ENCODE measurements at regions not wholly inside any gene's neighbourhood (a gene's known extent, or its start where the extent isn't known, plus 50 kb on each side); places are given as distances from the start of the nearest gene placed in this dataset.

DNA sequence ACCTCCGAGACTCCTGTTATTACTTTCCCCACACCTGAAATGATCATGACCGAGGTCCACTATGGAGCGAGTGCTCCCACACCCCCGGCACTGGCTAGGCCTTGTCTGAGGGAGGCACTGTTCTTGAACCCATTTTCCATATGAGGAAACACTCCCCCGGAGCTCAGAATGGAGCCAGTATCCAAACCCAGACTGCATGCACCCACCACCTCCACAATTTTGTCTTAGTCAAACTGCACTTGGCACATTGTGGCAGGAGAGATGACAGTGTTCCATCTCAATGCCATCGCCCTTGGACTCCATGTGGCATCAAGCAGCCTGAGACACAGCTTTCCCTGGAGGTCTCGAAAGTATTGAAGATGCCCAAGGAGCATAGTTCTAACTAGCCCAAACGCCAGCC is 154.1 kb downstream of the NUP210 start:
- no peak for DNase-seq (ENCODE audit: low read depth in 2 of 2)

DNA sequence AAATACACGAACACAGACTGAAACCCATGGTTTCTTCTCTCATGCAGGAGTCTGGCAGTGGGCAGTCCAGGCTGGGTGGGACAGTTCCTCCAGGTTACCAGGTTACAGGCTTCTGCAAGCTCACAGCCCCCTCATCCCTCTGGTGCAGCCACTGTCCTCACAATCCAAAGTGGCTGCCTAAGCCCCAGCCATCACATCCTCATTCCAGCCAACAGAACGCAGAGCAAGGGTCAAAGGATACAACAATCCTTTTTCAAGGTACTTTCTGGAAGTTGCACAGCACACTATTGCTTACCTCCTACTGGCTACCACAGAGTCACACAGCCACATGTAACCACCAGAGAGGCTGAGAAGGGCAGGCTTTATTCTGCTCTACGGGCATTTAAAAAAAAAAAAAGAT is 154.6 kb downstream of the NUP210 start:
- DNase-seq (ENCODE audit: low read depth in 2 of 2) = no peak

DNA sequence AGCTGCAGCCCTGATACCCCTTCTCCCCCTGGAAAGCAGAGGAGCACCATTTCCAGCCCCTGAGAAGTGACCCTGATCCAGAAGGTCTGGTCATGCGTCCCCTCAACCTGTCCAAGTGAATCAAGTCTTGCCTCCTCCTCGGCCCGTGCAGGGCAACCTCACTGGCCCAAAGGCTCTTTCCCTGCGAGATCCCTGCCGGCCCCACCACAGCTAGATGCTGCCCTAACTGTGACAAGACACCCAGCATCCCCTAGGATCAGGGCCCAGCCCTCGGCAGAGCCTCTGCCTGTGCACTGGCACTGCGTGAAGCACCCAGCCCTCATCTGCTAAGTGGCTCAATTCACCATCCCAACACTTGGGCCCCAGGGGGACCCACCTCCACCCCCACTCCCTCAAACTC is 155.1 kb downstream of the NUP210 start:
- DNase-seq (ENCODE audit: low read depth in 2 of 2) = no peak

DNA sequence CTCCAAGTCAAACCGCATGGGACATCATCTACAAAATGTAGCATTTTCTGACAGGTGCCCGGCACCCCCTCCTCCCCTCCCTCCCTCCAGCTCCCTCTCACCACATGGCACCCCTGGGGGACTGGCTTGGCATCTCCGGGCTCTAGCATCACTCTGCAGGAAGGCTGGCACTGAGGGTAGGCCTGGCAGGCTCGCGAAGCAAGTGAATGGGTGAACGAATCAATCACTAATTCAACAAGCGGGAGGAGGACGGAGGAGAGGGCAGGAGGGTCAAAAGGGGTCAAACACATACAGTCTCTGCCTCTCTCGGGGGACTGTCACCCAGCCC is 155.7 kb downstream of the NUP210 start:
- no peak for DNase-seq (ENCODE audit: low read depth in 2 of 2)

DNA sequence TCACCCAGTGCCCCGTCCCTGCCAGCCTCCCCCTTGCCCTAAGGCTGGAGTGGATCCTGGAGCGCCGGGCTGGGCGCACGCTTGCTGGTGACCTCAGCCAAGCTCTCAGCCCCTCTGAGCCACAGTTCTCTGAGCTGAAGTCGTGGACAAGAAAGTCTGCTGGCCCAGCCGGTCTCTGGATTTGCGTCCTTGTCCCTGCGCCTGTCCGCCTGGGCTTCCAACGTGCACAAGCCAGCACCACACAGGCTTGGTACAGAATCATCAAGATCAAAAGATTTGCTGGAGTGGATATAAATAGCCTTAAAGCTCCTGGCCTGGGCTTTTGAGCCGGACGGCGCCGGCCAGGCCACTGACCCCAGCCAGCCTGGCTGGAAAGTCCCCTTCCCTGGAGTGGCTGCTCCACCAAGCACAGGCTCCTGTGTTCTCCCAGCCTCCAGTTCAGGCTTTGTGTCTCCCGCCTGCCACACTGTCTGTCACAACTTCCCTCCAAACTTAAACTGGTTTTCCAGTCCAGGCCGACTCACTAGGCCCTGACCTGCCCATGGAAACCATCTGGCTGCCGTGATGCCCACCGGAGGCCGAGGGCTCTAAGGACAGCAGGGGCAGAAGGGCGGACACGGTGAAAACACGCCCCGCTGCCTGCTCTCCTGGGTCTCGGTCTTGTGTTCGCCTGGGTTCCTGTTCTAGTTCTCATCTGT is 156.2 kb downstream of the NUP210 start:
- no peak for DNase-seq (ENCODE audit: low read depth in 2 of 2)

DNA sequence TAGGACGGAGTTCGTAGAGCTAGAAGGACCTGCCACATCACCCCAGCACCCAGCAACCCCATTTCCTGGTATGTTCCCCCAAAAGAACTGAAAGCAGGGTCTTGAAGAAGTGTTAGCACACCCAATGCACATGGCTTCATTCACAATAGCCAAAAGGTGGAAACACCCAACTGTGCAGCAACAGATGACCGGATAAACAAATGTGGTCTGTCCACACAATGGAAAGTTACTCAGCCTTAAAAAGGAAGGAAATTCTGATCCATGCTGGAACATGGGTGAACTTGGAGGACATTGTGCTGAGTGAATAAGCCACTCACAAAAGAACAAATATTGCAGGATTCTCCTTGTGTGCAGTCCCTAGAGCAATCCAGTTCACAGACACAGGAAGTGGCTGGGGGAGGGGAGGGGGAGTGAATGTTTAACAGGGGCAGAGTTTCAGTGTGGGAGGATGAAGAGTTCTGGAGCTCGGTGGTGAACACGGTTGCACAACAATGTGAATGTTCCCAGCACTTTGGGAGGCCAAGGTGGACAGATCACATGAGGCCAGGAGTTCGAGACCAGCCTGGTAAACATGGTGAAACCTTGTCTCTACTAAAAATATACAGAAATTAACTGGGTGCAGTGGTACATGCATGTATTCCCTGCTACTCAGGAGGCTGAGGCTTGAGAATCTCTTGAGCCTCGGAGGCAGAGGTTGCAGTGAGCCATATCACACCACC is 157.5 kb downstream of the NUP210 start:
- DNase-seq (ENCODE audit: low read depth in 2 of 2) = no peak

DNA sequence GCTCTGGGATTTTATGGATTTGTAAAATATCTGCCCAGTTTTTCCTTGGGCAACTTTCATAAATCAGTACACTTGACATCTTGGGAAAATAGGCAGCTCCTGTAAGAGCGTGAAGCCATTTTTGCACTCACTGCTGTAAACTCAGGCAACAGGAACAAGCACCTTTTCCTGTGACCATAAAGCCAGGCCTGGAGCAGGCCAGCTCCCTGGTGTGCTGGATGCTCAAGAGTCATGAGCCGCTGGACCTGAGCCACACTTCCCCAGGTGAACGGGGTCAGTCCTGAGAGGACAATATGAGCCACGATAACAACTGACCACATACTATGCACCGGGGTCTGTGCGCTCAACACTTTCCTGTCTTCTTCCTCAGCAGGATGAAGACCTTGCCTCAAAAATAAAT is 158.2 kb downstream of the NUP210 start:
- no peak for DNase-seq (ENCODE audit: low read depth in 2 of 2)

DNA sequence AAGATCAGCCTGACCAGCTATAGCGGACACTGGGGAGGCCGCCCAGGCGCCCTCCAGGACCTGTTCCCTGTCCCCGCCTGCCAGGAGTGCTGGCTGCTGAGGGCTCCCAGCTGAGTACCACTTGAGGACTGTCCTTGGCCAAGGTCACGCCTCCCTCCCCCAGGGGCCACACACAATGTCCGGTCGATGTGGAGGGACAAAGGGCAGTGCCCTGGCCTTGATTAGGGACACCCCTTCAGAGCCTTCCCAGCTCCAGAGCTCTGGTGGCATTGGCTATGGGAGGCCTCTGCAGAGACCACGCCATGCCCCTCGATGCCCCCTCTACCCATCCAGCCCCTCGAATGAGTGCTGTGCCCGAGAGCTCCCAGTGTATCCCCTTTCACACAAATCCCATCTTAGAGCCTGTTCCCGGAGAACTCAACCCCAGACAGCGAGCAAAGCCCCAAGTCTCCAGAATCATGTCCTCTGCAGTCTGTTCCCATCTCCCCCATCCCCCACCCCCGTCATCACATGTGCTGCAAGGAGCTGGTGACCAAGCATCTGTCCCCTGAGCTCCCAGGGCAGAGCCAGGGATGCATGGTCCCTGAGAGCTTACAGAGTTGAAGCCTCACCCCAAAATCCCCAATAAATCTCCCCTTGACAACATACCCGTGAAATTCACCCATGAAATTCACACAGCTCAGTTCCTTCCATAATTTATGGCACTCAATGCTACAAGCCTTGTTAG is 158.9 kb downstream of the NUP210 start:
- DNase-seq (ENCODE audit: low read depth in 2 of 2) = no peak

DNA sequence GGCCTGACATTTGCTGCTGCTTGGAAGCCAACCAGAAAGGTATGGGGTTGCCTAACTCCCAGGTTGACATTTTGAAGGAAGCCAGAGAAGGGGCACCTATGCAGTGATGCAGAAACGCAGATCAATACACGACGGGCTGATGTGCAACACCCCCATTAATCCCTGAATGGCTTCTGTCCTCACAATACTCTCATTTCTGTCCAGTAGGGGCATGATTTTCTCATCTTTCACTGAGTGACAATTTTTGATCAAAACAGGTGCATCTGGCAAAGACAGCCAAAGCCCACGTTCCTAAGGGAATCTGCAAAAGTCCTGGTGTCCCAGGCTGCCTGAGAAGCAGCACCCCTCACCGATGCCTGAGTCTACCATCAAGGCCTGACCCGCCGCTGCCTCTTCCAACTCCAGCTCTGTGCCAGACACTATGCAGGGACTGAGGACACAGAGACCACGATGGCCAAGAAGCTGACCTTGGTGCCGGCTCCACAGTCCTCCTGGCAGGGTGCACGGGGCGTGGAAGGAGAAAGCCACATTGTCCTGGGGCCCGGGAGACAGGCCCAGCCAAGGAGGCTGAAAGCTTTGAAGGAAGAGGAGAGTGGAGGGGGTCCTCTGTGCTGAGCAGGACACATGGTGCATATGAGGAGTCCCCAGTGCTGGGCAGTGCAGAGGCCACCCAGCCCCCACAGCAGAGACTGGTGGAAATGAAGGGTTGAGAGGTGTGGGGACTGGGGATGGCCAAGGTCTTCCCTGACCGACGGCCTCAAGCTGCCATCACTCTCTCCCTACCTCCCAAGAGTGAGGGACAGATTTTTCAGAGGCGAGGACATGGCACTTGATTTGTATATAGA is 159.6 kb downstream of the NUP210 start:
- no peak for DNase-seq (ENCODE audit: low read depth in 2 of 2)

DNA sequence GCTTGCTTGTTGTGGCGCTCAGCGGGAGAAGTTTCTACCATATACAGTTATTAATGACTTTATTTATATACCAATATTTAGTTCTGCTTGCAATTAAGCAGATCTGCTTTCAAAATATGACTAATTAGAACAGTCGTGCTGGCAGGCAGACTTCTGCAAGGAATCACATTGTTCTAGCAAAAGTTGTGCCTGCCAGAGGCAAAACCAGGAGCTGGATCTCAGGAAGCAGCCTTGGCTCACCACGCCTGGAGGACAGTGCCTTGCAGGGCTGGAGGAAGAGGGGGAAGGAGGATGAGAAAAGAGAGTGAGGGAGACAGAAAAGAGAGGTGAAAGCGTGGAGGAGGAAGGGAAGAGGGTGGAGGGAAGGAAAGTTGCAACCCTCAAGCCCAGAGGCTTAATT is 160.3 kb downstream of the NUP210 start:
- DNase-seq (ENCODE audit: low read depth in 2 of 2) = no peak

DNA sequence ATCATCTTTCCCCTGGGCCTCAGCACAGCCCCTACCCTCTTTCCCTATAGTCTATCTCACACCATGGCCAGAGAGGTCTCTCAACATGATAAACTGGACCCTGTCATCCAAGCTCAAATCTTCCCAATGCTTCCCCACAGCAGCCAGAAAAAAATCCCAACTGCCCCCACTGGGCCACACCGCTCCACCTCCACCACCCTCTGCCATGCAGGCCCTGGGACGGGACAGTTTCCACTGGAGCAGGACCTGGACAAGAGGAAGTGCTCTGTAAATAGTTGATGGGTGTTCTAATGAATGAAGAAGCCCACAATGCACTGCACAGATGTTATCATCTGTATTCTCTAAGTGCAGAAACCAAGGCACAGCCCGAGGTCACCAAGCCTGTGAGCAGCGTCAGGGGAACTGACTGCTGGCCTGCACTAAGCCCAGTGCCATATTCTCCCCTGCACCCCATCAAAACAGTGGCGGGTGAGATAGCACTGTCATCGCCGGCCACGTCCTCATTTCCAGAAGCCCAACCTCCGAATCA is 161.1 kb downstream of the NUP210 start:
- DNase-seq (ENCODE audit: low read depth in 2 of 2) = no peak

DNA sequence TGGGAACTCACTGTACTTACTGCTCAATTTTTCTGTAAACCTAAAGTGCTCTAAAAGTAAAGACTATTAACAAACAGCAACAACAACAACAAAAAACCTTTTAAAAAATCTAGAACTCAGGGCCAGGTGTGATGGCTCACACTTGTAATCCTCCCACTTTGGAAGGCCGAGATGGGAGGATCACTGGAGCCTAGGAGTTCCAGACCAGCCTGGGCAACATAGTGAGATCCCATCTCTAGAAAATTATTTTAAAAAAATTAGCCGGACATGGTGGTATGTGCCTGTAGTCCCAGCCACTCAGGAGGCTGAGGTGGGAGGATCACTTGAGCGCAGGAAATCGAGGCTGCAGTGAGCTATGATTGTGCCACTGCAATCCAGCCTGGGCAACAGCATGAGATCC is 161.8 kb downstream of the NUP210 start:
- no peak for DNase-seq (ENCODE audit: low read depth in 2 of 2)

DNA sequence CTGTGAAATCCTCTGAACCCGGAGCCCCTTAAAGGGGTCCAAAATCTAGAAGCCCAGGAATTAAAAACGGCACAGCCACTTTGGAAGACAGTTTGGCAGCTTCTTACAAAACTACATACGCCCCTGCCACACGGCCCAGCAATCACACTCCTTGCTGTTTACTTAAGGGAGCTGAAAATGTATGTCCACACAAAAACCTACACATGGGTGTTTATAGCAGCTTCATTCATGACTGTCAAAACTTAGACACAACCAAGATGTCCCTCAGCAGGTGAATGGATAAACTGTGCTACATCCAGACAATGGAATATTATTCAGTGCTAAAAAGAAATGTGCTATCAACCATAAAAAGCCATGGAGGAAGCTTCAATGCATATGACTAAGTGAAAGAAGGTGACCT is 162.5 kb downstream of the NUP210 start:
- no peak for DNase-seq (ENCODE audit: low read depth in 2 of 2)

DNA sequence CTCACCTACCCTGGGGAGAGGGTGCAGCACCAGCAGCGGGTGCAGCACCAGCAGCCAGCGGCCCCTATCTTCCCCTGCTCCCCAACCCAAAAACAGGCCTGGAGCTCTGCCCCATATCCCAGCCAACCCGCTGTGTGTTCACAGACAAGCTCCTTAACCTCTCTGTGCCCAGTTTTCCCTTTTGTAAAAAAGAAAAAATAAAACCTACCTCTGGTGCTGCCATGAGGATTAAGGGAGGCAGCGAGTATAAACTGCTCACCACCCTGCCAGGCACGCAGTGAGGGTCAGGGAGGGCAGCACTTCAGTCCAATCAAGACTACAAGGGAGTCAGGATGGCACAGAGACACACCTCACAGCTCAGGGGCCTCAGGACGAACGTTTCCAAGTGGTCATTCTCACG is 163.3 kb downstream of the NUP210 start:
- no peak for DNase-seq (ENCODE audit: low read depth in 2 of 2)

DNA sequence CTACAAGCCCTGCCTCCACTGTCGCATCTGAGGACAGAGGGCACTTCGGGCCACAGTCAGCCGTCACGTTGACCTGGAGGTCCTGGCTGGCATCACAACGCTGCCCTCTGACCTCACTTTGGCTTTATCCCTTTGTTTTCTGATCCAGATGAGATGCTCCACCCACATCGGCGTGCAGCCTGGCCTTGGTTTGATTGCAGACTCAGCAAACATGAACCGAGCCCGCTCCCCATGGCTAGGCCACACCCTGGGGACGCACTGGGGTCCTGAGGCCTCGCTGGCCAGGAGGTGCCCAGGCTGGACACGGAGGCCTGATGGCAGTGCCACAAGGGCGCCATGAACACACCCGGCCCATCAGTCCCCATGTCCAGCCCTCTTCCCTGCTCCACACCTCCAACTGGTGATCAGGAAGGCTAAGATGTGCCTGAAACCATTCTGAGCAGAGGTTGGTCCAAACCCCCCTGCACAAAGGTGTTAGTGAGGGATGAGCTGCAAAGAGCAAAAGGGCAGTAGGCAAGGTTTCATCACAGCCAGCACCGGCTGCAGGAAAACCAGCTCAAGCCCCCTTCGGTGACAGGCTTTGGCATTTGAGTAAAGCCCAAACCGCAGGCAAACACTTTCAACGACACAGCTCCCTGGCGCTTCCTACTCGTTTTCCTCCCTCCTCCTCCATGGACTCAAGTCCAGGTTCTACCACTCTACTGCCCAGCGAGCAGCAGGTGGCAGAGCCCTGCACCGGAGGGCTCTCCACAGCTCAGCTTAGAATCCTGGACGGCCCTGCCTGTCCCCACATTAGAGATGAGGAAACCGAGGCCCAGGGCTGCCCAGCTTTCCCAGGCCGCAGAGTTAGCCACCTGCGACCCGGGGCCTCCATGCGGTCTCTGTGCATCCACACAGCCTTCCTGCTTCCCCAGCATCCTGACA is 165.8 kb downstream of the NUP210 start:
- no peak for DNase-seq (ENCODE audit: low read depth in 2 of 2)

DNA sequence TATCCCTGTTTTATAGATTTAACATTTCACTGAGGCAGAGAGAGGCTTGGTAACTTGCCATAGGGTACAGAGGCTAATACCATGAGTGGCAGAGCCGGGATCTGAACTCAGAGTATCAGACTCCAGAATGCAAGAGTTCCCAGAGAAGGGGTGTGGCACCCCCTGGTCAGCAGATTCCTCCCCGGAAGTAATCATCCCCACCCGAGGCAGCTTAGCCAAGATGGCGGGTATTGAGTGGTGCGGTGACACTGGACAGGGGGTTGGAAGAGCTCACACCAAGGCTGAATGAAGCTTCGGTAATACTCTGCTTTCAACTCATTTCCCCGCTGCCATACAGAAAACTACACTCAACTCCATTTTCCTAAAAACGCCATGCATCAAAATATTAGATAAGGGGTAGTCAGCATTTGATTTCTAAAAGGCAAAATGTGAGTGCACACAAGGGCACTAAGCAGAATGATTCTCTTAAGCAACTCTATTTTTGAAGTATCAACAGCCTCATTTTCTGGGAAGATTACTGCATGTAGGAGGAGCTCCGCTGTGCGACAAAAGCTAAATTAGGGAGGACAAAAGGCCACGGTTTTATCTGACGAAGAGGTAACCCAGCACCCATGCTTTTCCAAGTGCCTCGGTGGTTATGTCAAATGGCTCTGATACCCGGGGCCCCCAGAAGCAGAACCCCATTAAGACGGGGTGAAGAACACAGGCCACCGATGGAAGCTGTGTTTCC is 166.7 kb downstream of the NUP210 start:
- DNase-seq (ENCODE audit: low read depth in 2 of 2) = no peak

DNA sequence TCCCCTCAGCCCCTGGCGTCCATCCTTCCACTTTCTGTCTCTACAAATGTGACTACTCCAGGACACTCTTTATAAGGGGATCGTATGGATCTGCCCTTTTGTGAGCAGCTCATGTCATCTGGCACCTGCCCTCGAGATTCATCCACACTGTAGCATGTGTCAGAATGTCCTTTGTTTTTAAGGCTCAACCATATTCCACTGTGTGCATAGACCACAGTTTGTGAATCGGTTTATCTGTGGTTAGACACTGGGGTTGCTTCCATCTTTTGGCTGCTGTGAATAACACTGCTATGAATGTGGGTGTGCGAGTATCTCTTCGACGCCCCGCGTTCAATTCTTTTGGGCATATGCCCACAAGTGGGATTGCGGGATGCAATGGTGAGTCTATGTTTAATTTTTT is 167.9 kb downstream of the NUP210 start:
- DNase-seq (ENCODE audit: low read depth in 2 of 2) = no peak

DNA sequence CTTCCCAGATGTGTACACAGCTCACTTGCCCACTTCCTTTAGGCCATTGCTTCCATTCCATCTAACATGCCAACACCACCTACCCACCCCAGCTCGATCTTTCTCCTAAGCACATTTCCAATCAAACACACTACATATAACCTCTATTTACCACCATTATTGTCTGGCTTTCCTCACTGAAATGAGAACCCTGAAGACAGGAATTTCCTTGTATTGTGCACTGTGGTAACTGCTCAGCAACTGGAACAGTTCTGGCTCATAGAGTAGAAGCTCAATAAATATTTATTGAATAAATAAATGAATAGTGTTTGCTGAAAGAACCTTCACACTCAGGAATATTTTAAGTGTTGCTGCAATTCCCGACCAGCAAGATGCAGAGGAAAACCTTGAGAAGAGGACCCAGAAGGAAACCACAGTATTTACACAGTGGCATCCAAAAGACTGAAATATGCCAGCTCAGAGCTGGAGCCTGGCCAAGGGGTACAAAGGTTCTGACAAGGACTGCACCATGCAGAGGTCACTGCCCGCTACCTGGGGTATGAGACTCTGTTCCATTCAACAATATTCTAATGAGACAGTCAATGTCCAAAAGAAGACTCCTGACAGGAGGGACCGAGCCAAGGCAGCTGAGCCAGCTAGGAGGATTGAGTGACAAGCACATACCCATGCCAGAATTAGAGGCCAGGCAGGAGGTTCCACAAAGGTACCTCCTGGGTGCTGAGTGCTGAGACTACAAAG is 168.8 kb downstream of the NUP210 start:
- DNase-seq (ENCODE audit: low read depth in 2 of 2) = no peak

DNA sequence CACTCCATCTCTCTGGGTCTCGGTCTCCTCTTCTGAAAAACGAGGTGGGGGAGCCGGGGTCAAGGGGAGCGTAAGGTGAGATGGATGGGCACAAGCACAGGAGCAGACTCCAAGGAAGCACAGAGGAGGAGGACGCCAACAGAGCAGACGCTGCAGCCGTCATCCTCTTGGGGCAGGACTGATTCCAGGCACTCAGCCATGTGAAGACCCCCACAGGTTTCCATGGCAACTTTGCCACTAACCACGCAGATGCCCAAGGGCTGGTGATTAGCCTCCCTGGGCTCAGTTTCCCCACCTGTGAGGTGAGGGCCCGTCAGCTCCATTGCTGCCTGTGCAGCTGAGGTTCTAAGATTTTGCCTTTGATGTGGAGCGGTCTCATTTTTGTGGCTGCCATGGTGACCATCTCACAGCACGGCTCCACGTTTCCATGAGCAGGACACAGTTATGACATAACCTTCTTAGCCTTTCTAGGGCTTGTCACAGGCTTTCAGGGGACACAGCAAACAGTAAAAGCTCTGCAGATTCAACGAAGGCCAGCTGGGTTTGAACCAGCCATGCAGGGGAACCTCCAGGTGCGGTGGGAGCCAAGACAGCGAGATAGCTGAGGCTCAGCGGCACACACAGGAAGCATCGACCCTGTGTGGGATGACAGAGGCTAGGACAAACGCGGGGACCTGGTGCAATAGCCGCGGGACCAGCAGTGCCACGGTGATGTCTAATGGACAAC is 170.3 kb downstream of the NUP210 start:
- no peak for DNase-seq (ENCODE audit: low read depth in 2 of 2)

Data from stimulated activated CD8-positive, alpha-beta memory T cell treated with anti-CD3 and anti-CD28 coated beads, Interleukin-7, amount 100 ng/mL, for 4 hours (primary cell).